CD8-positive, alpha-beta memory T cell (primary cell): ENCODE measurements at regions not wholly inside any gene's neighbourhood (a gene's known extent, or its start where the extent isn't known, plus 50 kb on each side); places are given as distances from the start of the nearest gene placed in this dataset.

ENCODE experiments used
- CTCF ChIA-PET: fragments of 350-600 bp; sonication (Branson Sonifier 250); formaldehyde crosslinking; loops from one replicate; lab custom pipeline; 2021; ENCODE audit warnings: antibody characterized with exemption; lab: Charles Lee
- POLR2A ChIA-PET: fragments of 350-600 bp; sonication (Branson Sonifier 250); formaldehyde crosslinking; loops from one replicate; lab custom pipeline; 2021; ENCODE audit warnings: antibody characterized with exemption; lab: Charles Lee
- DNase-seq, 5 donors: peaks; one replicate each; pipeline versions ENCODE4 v3.0.0 to v3.0.0-alpha.2; 2020 to 2022; ENCODE audit warnings: mixed read lengths in 1 of 5
- H3K27ac ChIP-seq: one replicate; pipeline ENCODE4 v1.7.0; 2013; ENCODE audit warnings: low read depth, mild to moderate bottlenecking, low read length, moderate library complexity
- H3K27me3 ChIP-seq: 2 replicates; pipeline ENCODE4 v1.7.0; 2013; ENCODE audit warnings: low read length, mild to moderate bottlenecking; ENCODE audit not compliant: insufficient read depth, poor library complexity, severe bottlenecking
- H3K36me3 ChIP-seq: 2 replicates; pipeline ENCODE4 v1.7.0; 2013; ENCODE audit warnings: mild to moderate bottlenecking, low read length, moderate library complexity; ENCODE audit not compliant: insufficient read depth
- H3K4me1 ChIP-seq: 2 replicates; pipeline ENCODE4 v1.7.0; 2013; ENCODE audit warnings: mild to moderate bottlenecking, low read length, moderate library complexity; ENCODE audit not compliant: insufficient read depth
- H3K4me3 ChIP-seq: 2 replicates; pipeline ENCODE4 v1.7.0; 2013; ENCODE audit warnings: mild to moderate bottlenecking, low read length
- H3K9me3 ChIP-seq: 2 replicates; pipeline ENCODE4 v1.7.0; 2013; ENCODE audit warnings: mild to moderate bottlenecking, low read length
- H3K27ac Mint-ChIP-seq, 8 donors: one replicate each; pipeline ENCODE4 v1.8.0; 2020 to 2021; ENCODE audit warnings: mixed read lengths in 8 of 8, mild to moderate bottlenecking in 6 of 8, inconsistent platforms in 3 of 8, moderate library complexity in 3 of 8
- H3K27me3 Mint-ChIP-seq, 2 donors: one replicate each; pipeline ENCODE4 v1.8.0; 2020 to 2021; ENCODE audit warnings: mixed read lengths in 2 of 2, mild to moderate bottlenecking in 1 of 2, moderate library complexity in 1 of 2
- H3K36me3 Mint-ChIP-seq, 3 donors: one replicate each; pipeline ENCODE4 v1.8.0; 2020 to 2021; ENCODE audit warnings: mixed read lengths in 3 of 3, inconsistent platforms in 1 of 3, mild to moderate bottlenecking in 1 of 3
- H3K4me1 Mint-ChIP-seq, 3 donors: one replicate each; pipeline ENCODE4 v1.8.0; 2020 to 2021; ENCODE audit warnings: mixed read lengths in 3 of 3, inconsistent platforms in 1 of 3, mild to moderate bottlenecking in 1 of 3
- H3K4me3 Mint-ChIP-seq, 7 donors: one replicate each; pipeline ENCODE4 v1.8.0; 2020 to 2021; ENCODE audit warnings: mixed read lengths in 7 of 7, mild to moderate bottlenecking in 6 of 7, moderate library complexity in 4 of 7, inconsistent platforms in 2 of 7
- H3K9me3 Mint-ChIP-seq, 5 donors: one replicate each; pipeline ENCODE4 v1.8.0; 2020 to 2022; ENCODE audit warnings: mixed read lengths in 5 of 5, mild to moderate bottlenecking in 3 of 5, moderate library complexity in 2 of 5, inconsistent platforms in 1 of 5

- no peak for DNase-seq
- no peaks in the 10 kb centered on the region for H3K9me3 ChIP-seq
- Mint-ChIP-seq H3K27ac (no peak overlapping the region), H3K36me3 (no peaks in the 10 kb centered on the region), H3K4me1 (no peaks in the 10 kb centered on the region), H3K27me3 (no peaks in the 10 kb centered on the region), H3K4me3 (no peak overlapping the region), H3K9me3 (peaks cover 0 to 18% (median 5%) of the 10 kb centered on the region in 5 donors)
- no peak overlapping the region for H3K4me3 ChIP-seq
- no peaks in the 10 kb centered on the region for H3K36me3 ChIP-seq
- ChIA-PET CTCF (no interaction called here), POLR2A (no interaction called here)
- no peaks in the 10 kb centered on the region for H3K4me1 ChIP-seq
- no peaks in the 10 kb centered on the region for H3K27me3 ChIP-seq
- H3K27ac ChIP-seq: no peak overlapping the region
These were observed 529.4 kb downstream of the PCDH17 start for GRCh38 chr13:58160980-58161379.

DNA sequence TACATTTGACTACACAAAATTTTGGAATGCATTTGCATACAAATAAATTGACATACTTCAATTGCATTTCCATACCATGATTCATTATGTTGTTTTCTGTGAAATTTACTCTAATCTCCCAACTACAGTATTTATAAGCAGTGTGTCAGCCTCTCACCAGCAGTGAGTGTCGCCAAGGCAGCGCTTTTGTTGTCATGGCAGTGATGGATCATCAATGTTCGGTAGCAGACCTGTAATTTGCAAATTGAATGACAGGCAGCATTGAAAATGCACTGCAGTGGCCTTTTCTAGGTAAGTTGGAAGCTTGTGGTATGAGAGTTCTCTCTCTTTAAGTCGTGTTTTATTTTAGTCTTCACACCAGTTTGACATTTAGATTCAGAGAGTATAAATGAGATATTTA lies 534.1 kb downstream of the PCDH17 start:
- no peak for DNase-seq
- ChIA-PET CTCF (no interaction called here), POLR2A (no interaction called here)
- Histone ChIP-seq H3K4me1 (no peaks in the 10 kb centered on the region), H3K36me3 (no peaks in the 10 kb centered on the region), H3K27me3 (no peaks in the 10 kb centered on the region), H3K4me3 (no peak overlapping the region), H3K27ac (no peak overlapping the region), H3K9me3 (no peaks in the 10 kb centered on the region)
- Mint-ChIP-seq H3K27me3 (no peaks in the 10 kb centered on the region), H3K9me3 (peaks cover 4 to 18% (median 6%) of the 10 kb centered on the region in 5 donors), H3K4me3 (no peak overlapping the region), H3K4me1 (no peaks in the 10 kb centered on the region), H3K36me3 (no peaks in the 10 kb centered on the region), H3K27ac (no peak overlapping the region)

- Histone ChIP-seq H3K4me1 (no peaks in the 10 kb centered on the region), H3K4me3 (no peak overlapping the region), H3K36me3 (no peaks in the 10 kb centered on the region), H3K9me3 (no peaks in the 10 kb centered on the region), H3K27ac (no peak overlapping the region), H3K27me3 (no peaks in the 10 kb centered on the region)
- no peaks in the 10 kb centered on the region for H3K36me3 Mint-ChIP-seq
- no peak overlapping the region for H3K27ac Mint-ChIP-seq
- H3K9me3 Mint-ChIP-seq: peaks cover 1 to 25% (median 21%) of the 10 kb centered on the region in 5 donors
- no peaks in the 10 kb centered on the region for H3K4me1 Mint-ChIP-seq
- ChIA-PET CTCF (no interaction called here), POLR2A (no interaction called here)
- H3K4me3 Mint-ChIP-seq: no peak overlapping the region
- DNase-seq: no peak
- no peaks in the 10 kb centered on the region for H3K27me3 Mint-ChIP-seq
These were observed 549.6 kb downstream of the PCDH17 start for GRCh38 chr13:58181111-58181510.

DNA sequence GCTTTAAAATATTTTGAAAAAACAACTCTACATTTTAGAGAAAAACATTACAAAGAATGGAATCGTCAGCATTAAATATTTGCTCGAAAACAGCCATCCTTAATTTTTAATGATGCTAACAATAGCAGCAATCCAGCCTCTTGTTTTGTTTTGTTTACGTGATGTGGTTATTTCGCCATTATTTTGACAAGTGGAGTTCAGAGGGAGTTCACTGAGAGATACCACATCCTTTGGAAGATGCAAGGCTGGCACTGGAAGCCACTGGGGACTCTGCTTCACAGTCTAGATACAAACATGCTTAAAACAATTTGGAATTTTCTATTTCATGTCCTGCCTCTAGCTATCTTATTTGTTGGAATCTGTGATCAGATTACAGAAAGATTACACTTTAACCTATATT lies 556.3 kb downstream of the PCDH17 start:
- H3K27me3 Mint-ChIP-seq: no peaks in the 10 kb centered on the region
- no peak overlapping the region for H3K4me3 Mint-ChIP-seq
- peaks cover 0 to 2% (median 0%) of the 10 kb centered on the region in 3 donors for H3K36me3 Mint-ChIP-seq
- no peaks in the 10 kb centered on the region for H3K36me3 ChIP-seq
- H3K4me1 ChIP-seq: no peaks in the 10 kb centered on the region
- no peaks in the 10 kb centered on the region for H3K4me1 Mint-ChIP-seq
- no peak overlapping the region for H3K27ac ChIP-seq
- H3K27ac Mint-ChIP-seq: no peak overlapping the region
- POLR2A ChIA-PET: no interaction called here
- H3K9me3 ChIP-seq: no peaks in the 10 kb centered on the region
- no peak overlapping the region for H3K4me3 ChIP-seq
- CTCF ChIA-PET: no interaction called here
- no peak for DNase-seq
- no peaks in the 10 kb centered on the region for H3K27me3 ChIP-seq
- peaks cover 3 to 21% (median 12%) of the 10 kb centered on the region in 5 donors for H3K9me3 Mint-ChIP-seq

DNA sequence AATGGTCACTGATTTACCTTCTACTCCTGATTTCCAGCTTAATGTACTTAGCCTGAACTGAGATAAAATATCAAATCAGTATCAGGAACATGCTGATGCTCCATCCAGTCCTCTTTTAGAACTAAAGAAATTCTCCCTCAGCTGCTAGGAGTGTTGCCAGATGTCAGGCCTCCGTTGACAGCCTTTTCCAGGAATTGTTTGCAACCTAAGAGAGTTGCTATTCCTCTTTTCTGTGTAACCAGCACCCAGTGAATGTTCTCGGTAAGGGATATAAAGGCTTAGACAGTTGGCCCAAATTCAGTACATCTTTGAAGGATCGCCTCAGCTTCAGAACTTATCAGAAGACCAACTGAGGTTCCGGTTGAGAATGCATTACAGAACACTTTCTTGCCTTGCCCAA lies 559.0 kb downstream of the PCDH17 start:
- Mint-ChIP-seq H3K36me3 (peaks cover 0 to 2% (median 0%) of the 10 kb centered on the region in 3 donors), H3K9me3 (peaks cover 2 to 18% (median 3%) of the 10 kb centered on the region in 5 donors), H3K4me1 (no peaks in the 10 kb centered on the region), H3K4me3 (no peak overlapping the region), H3K27ac (no peak overlapping the region), H3K27me3 (no peaks in the 10 kb centered on the region)
- H3K27me3 ChIP-seq: no peaks in the 10 kb centered on the region
- H3K27ac ChIP-seq: no peak overlapping the region
- POLR2A ChIA-PET: no interaction called here
- H3K9me3 ChIP-seq: no peaks in the 10 kb centered on the region
- CTCF ChIA-PET: interaction anchor here (1.1 kb wide), 1 partner anchor 14 kb away, joined by 4 read pairs; no protein-coding TSS in a partner anchor
- no peaks in the 10 kb centered on the region for H3K36me3 ChIP-seq
- no peak overlapping the region for H3K4me3 ChIP-seq
- H3K4me1 ChIP-seq: no peaks in the 10 kb centered on the region
- no peak for DNase-seq

DNA sequence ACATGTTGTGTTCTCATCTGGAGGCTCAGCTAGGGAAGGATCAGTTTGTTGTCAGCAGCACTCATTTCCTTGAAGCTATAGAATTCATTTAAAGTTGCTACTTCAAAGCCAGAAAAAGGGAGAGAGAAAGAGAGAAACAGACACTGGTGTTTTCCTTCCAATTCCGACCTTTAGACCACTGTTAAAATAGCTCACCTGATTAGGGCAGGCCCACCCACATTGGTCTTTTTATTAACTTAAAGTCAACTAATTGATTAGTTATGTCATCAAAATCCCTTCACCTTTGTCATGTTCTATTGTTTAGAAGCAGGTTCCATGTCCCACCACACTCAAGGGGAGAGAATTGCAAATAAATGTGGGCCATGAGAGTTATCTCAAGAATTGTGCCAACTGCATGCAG lies 560.2 kb downstream of the PCDH17 start:
- Mint-ChIP-seq H3K4me1 (no peaks in the 10 kb centered on the region), H3K4me3 (no peak overlapping the region)
- CTCF ChIA-PET: no interaction called here

DNA sequence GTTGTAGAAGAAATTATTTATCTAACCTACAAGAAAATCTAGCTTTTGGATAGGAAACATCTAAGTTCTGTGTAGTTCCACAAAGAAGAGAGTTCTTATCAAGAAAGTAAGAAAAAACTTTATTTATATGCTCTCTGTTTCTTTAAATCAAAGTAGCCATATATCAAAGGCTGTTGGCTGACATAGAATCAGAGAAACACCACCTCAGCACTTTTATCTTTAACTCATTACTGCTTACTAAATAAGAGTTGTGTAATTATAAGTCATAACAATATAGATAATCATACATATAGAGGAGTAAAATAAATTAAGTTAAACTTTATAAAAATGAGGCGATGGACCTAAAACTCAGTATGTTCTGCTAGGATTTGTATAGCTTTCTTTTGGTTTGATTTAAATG lies 570.6 kb downstream of the PCDH17 start:
- H3K4me1 ChIP-seq: no peaks in the 10 kb centered on the region
- Mint-ChIP-seq H3K4me3 (no peak overlapping the region), H3K36me3 (no peaks in the 10 kb centered on the region), H3K27ac (no peak overlapping the region), H3K27me3 (no peaks in the 10 kb centered on the region), H3K4me1 (no peaks in the 10 kb centered on the region), H3K9me3 (peaks cover 6 to 26% (median 10%) of the 10 kb centered on the region in 5 donors)
- no peaks in the 10 kb centered on the region for H3K36me3 ChIP-seq
- no peak overlapping the region for H3K27ac ChIP-seq
- no peaks in the 10 kb centered on the region for H3K9me3 ChIP-seq
- H3K4me3 ChIP-seq: no peak overlapping the region
- no peak for DNase-seq
- ChIA-PET CTCF (no interaction called here), POLR2A (no interaction called here)
- H3K27me3 ChIP-seq: no peaks in the 10 kb centered on the region

More for the DNA sequence above, 560.2 kb downstream of the PCDH17 start:
- peaks cover 0 to under 1% (median 0%) of the 10 kb centered on the region in 3 donors for H3K36me3 Mint-ChIP-seq
- Histone ChIP-seq H3K9me3 (no peaks in the 10 kb centered on the region), H3K4me1 (no peaks in the 10 kb centered on the region), H3K27ac (no peak overlapping the region), H3K4me3 (no peak overlapping the region), H3K27me3 (no peaks in the 10 kb centered on the region), H3K36me3 (no peaks in the 10 kb centered on the region)
- POLR2A ChIA-PET: no interaction called here
- no peaks in the 10 kb centered on the region for H3K27me3 Mint-ChIP-seq
- H3K27ac Mint-ChIP-seq: no peak overlapping the region
- no peak for DNase-seq
- peaks cover 0 to 20% (median 4%) of the 10 kb centered on the region in 5 donors for H3K9me3 Mint-ChIP-seq

DNA sequence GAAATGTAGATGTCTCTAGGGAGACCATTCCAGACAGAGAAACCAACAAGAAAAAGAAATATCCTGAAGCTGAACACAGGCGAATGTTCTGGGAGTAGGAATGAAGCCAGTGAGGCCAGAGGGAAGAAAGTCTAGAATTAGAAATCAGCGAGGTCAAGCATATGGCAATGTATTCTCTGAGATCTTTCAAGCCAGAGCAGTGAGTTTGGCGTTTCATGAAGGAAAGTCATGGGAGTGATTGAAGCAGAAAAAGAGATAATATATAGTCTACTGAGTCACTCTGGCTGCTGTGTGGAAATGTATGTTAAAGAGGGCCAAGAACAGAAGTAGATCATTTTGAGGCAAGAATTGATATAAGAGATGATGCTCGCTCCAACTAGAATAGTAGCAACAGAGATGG lies 576.0 kb downstream of the PCDH17 start:
- no peak overlapping the region for H3K27ac Mint-ChIP-seq
- H3K4me1 ChIP-seq: no peaks in the 10 kb centered on the region
- H3K36me3 Mint-ChIP-seq: no peaks in the 10 kb centered on the region
- POLR2A ChIA-PET: no interaction called here
- no peak overlapping the region for H3K4me3 ChIP-seq
- H3K4me1 Mint-ChIP-seq: no peaks in the 10 kb centered on the region
- H3K9me3 Mint-ChIP-seq: peaks cover 4 to 38% (median 9%) of the 10 kb centered on the region in 5 donors
- H3K27me3 Mint-ChIP-seq: no peaks in the 10 kb centered on the region
- H3K27ac ChIP-seq: no peak overlapping the region
- H3K9me3 ChIP-seq: no peaks in the 10 kb centered on the region
- no peaks in the 10 kb centered on the region for H3K36me3 ChIP-seq
- no peak overlapping the region for H3K4me3 Mint-ChIP-seq
- CTCF ChIA-PET: no interaction called here
- H3K27me3 ChIP-seq: no peaks in the 10 kb centered on the region
- no peak for DNase-seq

GRCh38 chr13:58235454-58235853 lies 603.9 kb downstream of the PCDH17 start:
- DNase-seq: no peak
- H3K27ac ChIP-seq: no peak overlapping the region
- CTCF ChIA-PET: no interaction called here
- POLR2A ChIA-PET: no interaction called here
- no peak overlapping the region for H3K4me3 ChIP-seq
- Mint-ChIP-seq H3K9me3 (peaks cover 3 to 24% (median 17%) of the 10 kb centered on the region in 5 donors), H3K27me3 (no peaks in the 10 kb centered on the region), H3K36me3 (no peaks in the 10 kb centered on the region), H3K4me3 (no peak overlapping the region), H3K4me1 (no peaks in the 10 kb centered on the region), H3K27ac (no peak overlapping the region)
- no peaks in the 10 kb centered on the region for H3K9me3 ChIP-seq
- no peaks in the 10 kb centered on the region for H3K4me1 ChIP-seq
- no peaks in the 10 kb centered on the region for H3K36me3 ChIP-seq
- no peaks in the 10 kb centered on the region for H3K27me3 ChIP-seq
